Endothelial cell of umbilical vein (primary cell): ENCODE measurements at regions not wholly inside any gene's neighbourhood (a gene's known extent, or its start where the extent isn't known, plus 50 kb on each side); places are given as distances from the start of the nearest gene placed in this dataset.

Source experiments
- BruUV-seq: library from RNA; stranded (reverse); fragments of 400-500 nt; replicated peaks from 2 replicates; lab custom pipeline; 2021; lab: Mats Ljungman, UMichigan
- CTCF ChIA-PET: fragments of 300-600, 350-600 bp; sonication (Branson Sonifier 250); formaldehyde crosslinking; loops from one replicate; lab custom pipeline; 2021; ENCODE audit warnings: antibody characterized with exemption, inconsistent platforms; lab: Charles Lee
- POLR2A ChIA-PET: fragments of 300-600, 350-600 bp; sonication (Branson Sonifier 250); formaldehyde crosslinking; loops from one replicate; lab custom pipeline; 2021; ENCODE audit warnings: antibody characterized with exemption, inconsistent platforms; lab: Charles Lee
- DNase-seq: peaks from one replicate; pipeline ENCODE4 v3.0.0-alpha.2; 2011; ENCODE audit warnings: low read depth, low spot score
- FAIRE-seq: peaks from 2 replicates; lab custom pipeline; 2011; peaks lifted over from hg19 to GRCh38; lab: Jason Lieb, UNC
- H2AFZ ChIP-seq: 2 replicates; pipeline ENCODE4 v1.6.0; 2012; ENCODE audit warnings: low read depth, low read length, control low read depth, inconsistent platforms
- H3K27ac ChIP-seq: 2 replicates; pipeline ENCODE4 v1.5.1; 2011; ENCODE audit warnings: low read depth, mild to moderate bottlenecking, control low read depth, low read length, moderate library complexity; ENCODE audit not compliant: insufficient read depth
- H3K27me3 ChIP-seq, 2 experiments: 2 replicates each; pipeline versions ENCODE4 v1.6.0 to v1.6.1; 2011; ENCODE audit warnings: low read length in 2 of 2, mixed read lengths in 1 of 2; ENCODE audit not compliant: control insufficient read depth in 2 of 2, insufficient read depth in 2 of 2
- H3K36me3 ChIP-seq, 2 experiments: 2 replicates in 1 of 2; 3 replicates in 1 of 2; pipeline ENCODE4 v1.5.1; 2011; ENCODE audit warnings: low read length in 2 of 2, mild to moderate bottlenecking in 1 of 2, moderate library complexity in 1 of 2; ENCODE audit not compliant: control insufficient read depth in 2 of 2, insufficient read depth in 2 of 2; ENCODE audit errors: extremely low read depth in 1 of 2
- H3K4me1 ChIP-seq: 3 replicates; pipeline ENCODE4 v1.5.1; 2011; ENCODE audit warnings: mild to moderate bottlenecking, low read length; ENCODE audit not compliant: control insufficient read depth, insufficient read depth; ENCODE audit errors: extremely low read depth
- H3K4me2 ChIP-seq: 2 replicates; pipeline ENCODE4 v1.6.1; 2011; ENCODE audit warnings: low read length, control low read depth, mixed read lengths; ENCODE audit not compliant: insufficient read depth
- H3K4me3 ChIP-seq, 3 experiments: fragments of 200-600 bp in 1 of 3; sonication (generic), shearing (Covaris generic) in 1 of 3; replicated peaks in 1 of 3; 2 replicates each; pipeline ENCODE4 v1.5.1; 2011 to 2016; ENCODE audit warnings: control low read depth in 3 of 3, low read length in 3 of 3, mild to moderate bottlenecking in 2 of 3, inconsistent platforms in 1 of 3, low read depth in 1 of 3, moderate library complexity in 1 of 3; ENCODE audit not compliant: insufficient read depth in 1 of 3
- H3K79me2 ChIP-seq: 2 replicates; pipeline ENCODE4 v1.6.0; 2012; ENCODE audit warnings: low read length, inconsistent platforms; ENCODE audit not compliant: control insufficient read depth, insufficient read depth
- H3K9ac ChIP-seq: replicated peaks from 2 replicates; pipeline ENCODE3; 2011; ENCODE audit warnings: low read length, control low read depth; ENCODE audit not compliant: insufficient read depth; ENCODE audit errors: extremely low read depth
- H3K9me1 ChIP-seq: replicated peaks from 3 replicates; pipeline ENCODE4 v1.6.0; 2011; ENCODE audit warnings: mild to moderate bottlenecking, low read length; ENCODE audit not compliant: control insufficient read depth, insufficient read depth; ENCODE audit errors: extremely low read depth
- H3K9me3 ChIP-seq: replicated peaks from 2 replicates; pipeline ENCODE4 v1.5.1; 2012; ENCODE audit warnings: low read length, inconsistent platforms; ENCODE audit not compliant: control insufficient read depth, insufficient read depth
- H4K20me1 ChIP-seq: replicated peaks from 2 replicates; pipeline ENCODE3; 2011; ENCODE audit warnings: mild to moderate bottlenecking, low read length; ENCODE audit not compliant: control insufficient read depth, insufficient read depth; ENCODE audit errors: extremely low read depth
- CTCF ChIP-seq, 2 donors: IDR thresholded peaks; 1 replicate in 1 of 2; 2 replicates in 1 of 2; pipeline ENCODE4 v1.5.1; 2011; ENCODE audit warnings: low read length in 2 of 2, mild to moderate bottlenecking in 2 of 2, moderate library complexity in 2 of 2, control low read depth in 1 of 2, inconsistent platforms in 1 of 2, low read depth in 1 of 2; ENCODE audit not compliant: insufficient read depth in 1 of 2; ENCODE audit errors: extremely low read depth in 1 of 2
- EZH2 ChIP-seq: IDR thresholded peaks from 2 replicates; pipeline ENCODE4 v1.6.1; 2012; ENCODE audit warnings: borderline replicate concordance, low read depth, mild to moderate bottlenecking, moderate library complexity, low read length, inconsistent platforms; ENCODE audit not compliant: severe bottlenecking
- FOS ChIP-seq: IDR thresholded peaks from 2 replicates; pipeline ENCODE4 v1.6.1; 2011; ENCODE audit warnings: mild to moderate bottlenecking, low read length, moderate library complexity, borderline replicate concordance; ENCODE audit not compliant: insufficient read depth
- GATA2 ChIP-seq: IDR thresholded peaks from 2 replicates; pipeline ENCODE4 v1.7.0; 2011; ENCODE audit warnings: low read depth, mild to moderate bottlenecking, moderate library complexity, mixed read lengths, low read length; ENCODE audit not compliant: insufficient read length, insufficient read depth
- JUN ChIP-seq: IDR thresholded peaks from 2 replicates; pipeline ENCODE4 v1.6.1; 2011; ENCODE audit warnings: borderline replicate concordance, low read depth; ENCODE audit not compliant: insufficient read length, insufficient read depth
- MAX ChIP-seq: IDR thresholded peaks from 2 replicates; pipeline ENCODE4 v1.6.1; 2011; ENCODE audit not compliant: insufficient read depth, insufficient read length
- MYC ChIP-seq: IDR thresholded peaks from one replicate; pipeline ENCODE4 v1.6.1; 2011; ENCODE audit warnings: mild to moderate bottlenecking, low read depth, low read length
- POLR2A ChIP-seq: IDR thresholded peaks from 2 replicates; pipeline ENCODE4 v1.6.1; 2012; ENCODE audit warnings: low read depth, mild to moderate bottlenecking, control low read depth, low read length
- POLR2AphosphoS5 ChIP-seq: IDR thresholded peaks from 2 replicates; pipeline ENCODE4 v1.6.1; 2012; ENCODE audit warnings: low read depth, mild to moderate bottlenecking, control low read depth, low read length, moderate library complexity; ENCODE audit not compliant: insufficient read depth
- dilution Hi-C: fragments of 300-500 bp; cut with MboI; formaldehyde crosslinking; loops from one replicate; pipeline ENCODE4 v1.15.0; 2019; ENCODE audit warnings: low sequenced_read_pairs; ENCODE audit not compliant: extremely low pct_ligation_motif_present
- intact Hi-C: fragments of 100-400 bp; cut with micrococcal nuclease; formaldehyde crosslinking; loops from one replicate; pipeline ENCODE4 v1.10.0; 2022

- intact Hi-C loops: no loop called here
- FAIRE-seq: no peak
- no peak overlapping the region for H3K27ac ChIP-seq
- no peak overlapping the region for H3K4me2 ChIP-seq
- H3K79me2 ChIP-seq: no peaks in the 10 kb centered on the region
- no peak overlapping the region for H3K9ac ChIP-seq
- H3K4me1 ChIP-seq: no peaks in the 10 kb centered on the region
- no TSS peak for BruUV-seq
- no peaks in the 10 kb centered on the region for H3K36me3 ChIP-seq
- dilution Hi-C loops: no loop called here
- ChIA-PET POLR2A (no interaction called here), CTCF (no interaction called here)
- H3K9me1 ChIP-seq: no peaks in the 10 kb centered on the region
- H3K9me3 ChIP-seq: no peaks in the 10 kb centered on the region
- H2AFZ ChIP-seq: no peak overlapping the region
- H4K20me1 ChIP-seq: no peaks in the 10 kb centered on the region
- no peak overlapping the region for H3K4me3 ChIP-seq
- TF ChIP-seq MYC (no peak), JUN (no peak), POLR2A (no peak), CTCF (IDR thresholded peaks at IDR 0.05; ENCODE audit: extremely low read depth in 1 of 2, insufficient read depth in 1 of 2, low read depth in 1 of 2, low read length in 2 of 2) (no peak), MAX (no peak), POLR2AphosphoS5 (no peak), GATA2 (no peak), EZH2 (no peak), FOS (no peak)
- DNase-seq: no peak
- H3K27me3 ChIP-seq: no peaks in the 10 kb centered on the region
These were observed 364.3 kb downstream of the FBXO8 start for GRCh38 chr4:173919196-173919595.
